WTC11 (cell line): ENCODE measurements at regions not wholly inside any gene's neighbourhood (a gene's known extent, or its start where the extent isn't known, plus 50 kb on each side); places are given as distances from the start of the nearest gene placed in this dataset.

Source experiments
- ATAC-seq: fragments of 200-7000 bp; cut with Tn5 transposase; 2 replicates; pipeline ENCODE4 v1.10.0; 2021; ENCODE audit warnings: mild to moderate bottlenecking, moderate library complexity
- CTCF ChIA-PET: fragments of 300-600 bp; sonication (Branson Sonifier 250); formaldehyde crosslinking; loops from one replicate; lab custom pipeline; 2021; ENCODE audit warnings: antibody characterized with exemption; lab: Charles Lee
- POLR2A ChIA-PET: fragments of 350-600 bp; sonication (Branson Sonifier 250); formaldehyde crosslinking; loops from one replicate; lab custom pipeline; 2021; ENCODE audit warnings: antibody characterized with exemption; lab: Charles Lee
- DNase-seq: peaks from one replicate; pipeline ENCODE4 v3.0.0; 2021; ENCODE audit warnings: low spot score
- H3K27ac Mint-ChIP-seq: 2 replicates; pipeline ENCODE4 v1.8.0; 2021; ENCODE audit warnings: mixed read lengths
- H3K27me3 Mint-ChIP-seq: 2 replicates; pipeline ENCODE4 v1.8.0; 2021; ENCODE audit warnings: low read depth, mild to moderate bottlenecking, moderate library complexity, mixed read lengths
- H3K36me3 Mint-ChIP-seq: 2 replicates; pipeline ENCODE4 v1.8.0; 2021; ENCODE audit warnings: mixed read lengths
- H3K4me1 Mint-ChIP-seq: 2 replicates; pipeline ENCODE4 v1.8.0; 2022; ENCODE audit warnings: mixed read lengths
- H3K4me3 Mint-ChIP-seq: 2 replicates; pipeline ENCODE4 v1.8.0; 2021; ENCODE audit warnings: mild to moderate bottlenecking, moderate library complexity, mixed read lengths
- H3K9me3 Mint-ChIP-seq: 2 replicates; pipeline ENCODE4 v1.8.0; 2021; ENCODE audit warnings: mixed read lengths
- CBFB ChIP-seq: sonication (generic); formaldehyde crosslinking; IDR thresholded peaks from 2 replicates; pipeline ENCODE4 v1.8.1; 2022; ENCODE audit warnings: mild to moderate bottlenecking, low read depth, missing genetic modification reagents
- ESRRA ChIP-seq: sonication (generic); formaldehyde crosslinking; IDR thresholded peaks from 2 replicates; pipeline ENCODE4 v1.8.1; 2022; ENCODE audit warnings: mild to moderate bottlenecking, missing genetic modification reagents, borderline replicate concordance
- FOXJ3 ChIP-seq: sonication (generic); formaldehyde crosslinking; IDR thresholded peaks from 2 replicates; pipeline ENCODE4 v1.9.0; 2021; ENCODE audit warnings: missing genetic modification reagents, mild to moderate bottlenecking, borderline replicate concordance
- JAZF1 ChIP-seq: fragments of 250-450 bp; sonication (Bioruptor Pico); IDR thresholded peaks from 2 replicates; pipeline ENCODE4 v1.9.0; 2021; ENCODE audit warnings: moderate library complexity, mild to moderate bottlenecking, inconsistent platforms
- KAT7 ChIP-seq: sonication (generic); formaldehyde crosslinking; IDR thresholded peaks from 2 replicates; pipeline ENCODE4 v1.8.1; 2023; ENCODE audit warnings: missing genetic modification reagents, mild to moderate bottlenecking, borderline replicate concordance
- NFYB ChIP-seq: sonication (generic); formaldehyde crosslinking; conservative IDR thresholded peaks from 2 replicates; pipeline ENCODE4 v1.8.0; 2022; ENCODE audit warnings: low read depth, missing genetic modification reagents
- OVOL2 ChIP-seq: fragments of 250-450 bp; sonication (Bioruptor Pico); IDR thresholded peaks from 2 replicates; pipeline ENCODE4 v1.9.0; 2021; ENCODE audit warnings: mild to moderate bottlenecking, borderline replicate concordance
- RELA ChIP-seq: sonication (generic); formaldehyde crosslinking; IDR thresholded peaks from 2 replicates; pipeline ENCODE4 v1.8.1; 2022; ENCODE audit warnings: missing genetic modification reagents, mild to moderate bottlenecking, borderline replicate concordance
- TEAD1 ChIP-seq: sonication (generic); formaldehyde crosslinking; IDR thresholded peaks from 2 replicates; pipeline ENCODE4 v1.8.0; 2022; ENCODE audit warnings: mild to moderate bottlenecking, missing genetic modification reagents
- TEAD4 ChIP-seq: sonication (generic); formaldehyde crosslinking; IDR thresholded peaks from 2 replicates; pipeline ENCODE4 v1.8.0; 2022; ENCODE audit warnings: mild to moderate bottlenecking, missing genetic modification reagents
- ZBTB21 ChIP-seq: sonication (generic); formaldehyde crosslinking; IDR thresholded peaks from 2 replicates; pipeline ENCODE4 v1.8.1; 2023; ENCODE audit warnings: mild to moderate bottlenecking, missing genetic modification reagents, borderline replicate concordance
- ZNF138 ChIP-seq: sonication (generic); formaldehyde crosslinking; conservative IDR thresholded peaks from 2 replicates; pipeline ENCODE4 v1.8.1; 2022; ENCODE audit warnings: mild to moderate bottlenecking, moderate library complexity, missing genetic modification reagents
- ZNF219 ChIP-seq: sonication (generic); formaldehyde crosslinking; IDR thresholded peaks from 2 replicates; pipeline ENCODE4 v1.8.0; 2023; ENCODE audit warnings: missing genetic modification reagents, mild to moderate bottlenecking, borderline replicate concordance
- TF ChIP-seq, protein P1 (sequence below): fragments of 250-450 bp; sonication (Bioruptor Pico); IDR thresholded peaks from 2 replicates; pipeline ENCODE4 v2.1.2; 2022; ENCODE audit warnings: mild to moderate bottlenecking, moderate library complexity
- TF ChIP-seq, protein P2 (sequence below): sonication (generic); formaldehyde crosslinking; conservative IDR thresholded peaks from 2 replicates; pipeline ENCODE4 v1.8.1; 2023; ENCODE audit warnings: mild to moderate bottlenecking, low read depth, missing genetic modification reagents, moderate library complexity
- TF ChIP-seq, protein P3 (sequence below): sonication (generic); formaldehyde crosslinking; IDR thresholded peaks from 2 replicates; pipeline ENCODE4 v1.8.1; 2023; ENCODE audit warnings: mild to moderate bottlenecking, moderate library complexity, missing genetic modification reagents
- TF ChIP-seq, protein P4 (sequence below): sonication (generic); formaldehyde crosslinking; IDR thresholded peaks from 2 replicates; pipeline ENCODE4 v1.8.1; 2023; ENCODE audit warnings: mild to moderate bottlenecking, missing genetic modification reagents
- TF ChIP-seq, protein P5 (sequence below): fragments of 200-600 bp; IDR thresholded peaks from 2 replicates; pipeline ENCODE4 v1.8.0; 2022; ENCODE audit warnings: antibody characterized with exemption
- TF ChIP-seq, protein P6 (sequence below): sonication (generic); formaldehyde crosslinking; IDR thresholded peaks from 2 replicates; pipeline ENCODE4 v1.8.0; 2023; ENCODE audit warnings: missing genetic modification reagents
- TF ChIP-seq, protein P7 (sequence below): fragments of 250-450 bp; sonication (Bioruptor Pico); IDR thresholded peaks from 2 replicates; pipeline ENCODE4 v1.9.0; 2021; ENCODE audit warnings: mild to moderate bottlenecking
- TF ChIP-seq, protein P8 (sequence below): fragments of 250-450 bp; sonication (Bioruptor Pico); IDR thresholded peaks from 2 replicates; pipeline ENCODE4 v1.8.0; 2021; ENCODE audit warnings: mild to moderate bottlenecking
- TF ChIP-seq, protein P9 (sequence below): sonication (generic); formaldehyde crosslinking; IDR thresholded peaks from 2 replicates; pipeline ENCODE4 v1.8.1; 2022; ENCODE audit warnings: low read depth, missing genetic modification reagents, borderline replicate concordance

DNA sequence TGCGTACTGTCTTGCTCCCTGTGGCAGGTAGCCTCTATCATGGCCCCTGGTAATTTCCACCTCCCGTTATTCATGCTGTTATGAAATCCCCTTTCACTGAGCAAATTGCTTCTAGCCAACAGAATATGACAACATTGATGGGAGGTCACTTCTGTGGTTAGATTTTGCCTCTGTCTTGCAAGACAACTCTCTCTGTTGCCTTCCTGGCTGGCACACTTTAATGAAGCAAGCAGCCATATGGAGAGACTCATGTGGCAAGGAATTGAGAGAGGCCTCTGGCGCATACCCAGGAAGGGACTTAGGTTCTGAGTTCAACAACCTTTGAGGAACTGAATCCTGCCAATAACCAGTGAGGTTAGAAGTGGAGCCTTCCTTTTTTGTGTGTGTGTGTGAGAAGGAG, 51.8 kb upstream of the GPRC5B start (continued):
- TF ChIP-seq JAZF1 (no peak), ZNF219 (CRISPR knock-in tag) (no peak), TEAD4 (CRISPR knock-in tag) (no peak), NFYB (CRISPR knock-in tag) (no peak), ZNF138 (CRISPR knock-in tag) (no peak), ZBTB21 (CRISPR knock-in tag) (no peak), OVOL2 (CRISPR knock-in tag) (no peak), TEAD1 (no peak), FOXJ3 (CRISPR knock-in tag) (no peak)
- TF ChIP-seq, protein P1, sequence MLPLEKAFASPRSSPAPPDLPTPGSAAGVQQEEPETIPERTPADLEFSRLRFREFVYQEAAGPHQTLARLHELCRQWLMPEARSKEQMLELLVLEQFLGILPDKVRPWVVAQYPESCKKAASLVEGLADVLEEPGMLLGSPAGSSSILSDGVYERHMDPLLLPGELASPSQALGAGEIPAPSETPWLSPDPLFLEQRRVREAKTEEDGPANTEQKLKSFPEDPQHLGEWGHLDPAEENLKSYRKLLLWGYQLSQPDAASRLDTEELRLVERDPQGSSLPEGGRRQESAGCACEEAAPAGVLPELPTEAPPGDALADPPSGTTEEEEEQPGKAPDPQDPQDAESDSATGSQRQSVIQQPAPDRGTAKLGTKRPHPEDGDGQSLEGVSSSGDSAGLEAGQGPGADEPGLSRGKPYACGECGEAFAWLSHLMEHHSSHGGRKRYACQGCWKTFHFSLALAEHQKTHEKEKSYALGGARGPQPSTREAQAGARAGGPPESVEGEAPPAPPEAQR (CRISPR knock-in tag), result no peak
- TF ChIP-seq, protein P2, sequence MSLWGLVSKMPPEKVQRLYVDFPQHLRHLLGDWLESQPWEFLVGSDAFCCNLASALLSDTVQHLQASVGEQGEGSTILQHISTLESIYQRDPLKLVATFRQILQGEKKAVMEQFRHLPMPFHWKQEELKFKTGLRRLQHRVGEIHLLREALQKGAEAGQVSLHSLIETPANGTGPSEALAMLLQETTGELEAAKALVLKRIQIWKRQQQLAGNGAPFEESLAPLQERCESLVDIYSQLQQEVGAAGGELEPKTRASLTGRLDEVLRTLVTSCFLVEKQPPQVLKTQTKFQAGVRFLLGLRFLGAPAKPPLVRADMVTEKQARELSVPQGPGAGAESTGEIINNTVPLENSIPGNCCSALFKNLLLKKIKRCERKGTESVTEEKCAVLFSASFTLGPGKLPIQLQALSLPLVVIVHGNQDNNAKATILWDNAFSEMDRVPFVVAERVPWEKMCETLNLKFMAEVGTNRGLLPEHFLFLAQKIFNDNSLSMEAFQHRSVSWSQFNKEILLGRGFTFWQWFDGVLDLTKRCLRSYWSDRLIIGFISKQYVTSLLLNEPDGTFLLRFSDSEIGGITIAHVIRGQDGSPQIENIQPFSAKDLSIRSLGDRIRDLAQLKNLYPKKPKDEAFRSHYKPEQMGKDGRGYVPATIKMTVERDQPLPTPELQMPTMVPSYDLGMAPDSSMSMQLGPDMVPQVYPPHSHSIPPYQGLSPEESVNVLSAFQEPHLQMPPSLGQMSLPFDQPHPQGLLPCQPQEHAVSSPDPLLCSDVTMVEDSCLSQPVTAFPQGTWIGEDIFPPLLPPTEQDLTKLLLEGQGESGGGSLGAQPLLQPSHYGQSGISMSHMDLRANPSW (CRISPR knock-in tag), result no peak

DNA sequence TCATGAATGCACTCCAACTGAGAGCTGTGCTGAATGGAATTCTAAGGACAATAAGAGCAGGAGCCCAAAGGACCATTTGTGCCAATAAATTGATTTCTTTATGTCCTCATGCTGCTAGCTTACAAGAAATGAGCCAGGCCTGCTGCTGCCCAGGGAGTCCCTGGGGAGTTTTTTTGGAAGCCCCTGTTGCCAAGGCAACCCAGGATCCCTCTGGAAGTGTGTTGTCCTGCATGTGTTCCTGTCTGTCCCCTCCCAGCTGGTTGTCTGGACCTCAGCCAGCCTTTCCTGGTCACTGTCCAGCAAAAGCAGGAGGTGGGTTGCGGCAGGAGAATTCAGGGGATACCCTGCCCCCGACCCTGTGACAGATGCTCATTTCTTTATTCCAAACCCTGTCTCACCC, 51.0 kb upstream of the GPRC5B start:
- no peaks in the 10 kb centered on the region; the same call in 1 of the 2 replicates for H3K27me3 Mint-ChIP-seq
- CTCF ChIA-PET, result interaction anchor here (1.2 to 1.6 kb wide), 2 partner anchors 28 to 45 kb away, joined by 3 to 8 read pairs; no protein-coding TSS in a partner anchor
- peaks cover 10% of the 10 kb centered on the region for H3K9me3 Mint-ChIP-seq
- POLR2A ChIA-PET, result no interaction called here
- no peaks in the 10 kb centered on the region for H3K36me3 Mint-ChIP-seq
- H3K4me1 Mint-ChIP-seq, result peaks cover 3% of the 10 kb centered on the region; the same call in 1 of the 2 replicates
- H3K4me3 Mint-ChIP-seq, result no peak overlapping the region
- ATAC-seq (no peak), DNase-seq (no peak)
- H3K27ac Mint-ChIP-seq, result no peak overlapping the region
- TF ChIP-seq, protein P3, sequence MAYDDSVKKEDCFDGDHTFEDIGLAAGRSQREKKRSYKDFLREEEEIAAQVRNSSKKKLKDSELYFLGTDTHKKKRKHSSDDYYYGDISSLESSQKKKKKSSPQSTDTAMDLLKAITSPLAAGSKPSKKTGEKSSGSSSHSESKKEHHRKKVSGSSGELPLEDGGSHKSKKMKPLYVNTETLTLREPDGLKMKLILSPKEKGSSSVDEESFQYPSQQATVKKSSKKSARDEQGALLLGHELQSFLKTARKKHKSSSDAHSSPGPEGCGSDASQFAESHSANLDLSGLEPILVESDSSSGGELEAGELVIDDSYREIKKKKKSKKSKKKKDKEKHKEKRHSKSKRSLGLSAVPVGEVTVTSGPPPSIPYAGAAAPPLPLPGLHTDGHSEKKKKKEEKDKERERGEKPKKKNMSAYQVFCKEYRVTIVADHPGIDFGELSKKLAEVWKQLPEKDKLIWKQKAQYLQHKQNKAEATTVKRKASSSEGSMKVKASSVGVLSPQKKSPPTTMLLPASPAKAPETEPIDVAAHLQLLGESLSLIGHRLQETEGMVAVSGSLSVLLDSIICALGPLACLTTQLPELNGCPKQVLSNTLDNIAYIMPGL (CRISPR knock-in tag), result no peak
- TF ChIP-seq ESRRA (CRISPR knock-in tag) (no peak), RELA (CRISPR knock-in tag) (no peak), CBFB (CRISPR knock-in tag) (no peak), KAT7 (no peak), ZNF138 (CRISPR knock-in tag) (no peak)
- TF ChIP-seq, protein P4, sequence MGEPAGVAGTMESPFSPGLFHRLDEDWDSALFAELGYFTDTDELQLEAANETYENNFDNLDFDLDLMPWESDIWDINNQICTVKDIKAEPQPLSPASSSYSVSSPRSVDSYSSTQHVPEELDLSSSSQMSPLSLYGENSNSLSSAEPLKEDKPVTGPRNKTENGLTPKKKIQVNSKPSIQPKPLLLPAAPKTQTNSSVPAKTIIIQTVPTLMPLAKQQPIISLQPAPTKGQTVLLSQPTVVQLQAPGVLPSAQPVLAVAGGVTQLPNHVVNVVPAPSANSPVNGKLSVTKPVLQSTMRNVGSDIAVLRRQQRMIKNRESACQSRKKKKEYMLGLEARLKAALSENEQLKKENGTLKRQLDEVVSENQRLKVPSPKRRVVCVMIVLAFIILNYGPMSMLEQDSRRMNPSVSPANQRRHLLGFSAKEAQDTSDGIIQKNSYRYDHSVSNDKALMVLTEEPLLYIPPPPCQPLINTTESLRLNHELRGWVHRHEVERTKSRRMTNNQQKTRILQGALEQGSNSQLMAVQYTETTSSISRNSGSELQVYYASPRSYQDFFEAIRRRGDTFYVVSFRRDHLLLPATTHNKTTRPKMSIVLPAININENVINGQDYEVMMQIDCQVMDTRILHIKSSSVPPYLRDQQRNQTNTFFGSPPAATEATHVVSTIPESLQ, result no peak
- TF ChIP-seq, protein P5, sequence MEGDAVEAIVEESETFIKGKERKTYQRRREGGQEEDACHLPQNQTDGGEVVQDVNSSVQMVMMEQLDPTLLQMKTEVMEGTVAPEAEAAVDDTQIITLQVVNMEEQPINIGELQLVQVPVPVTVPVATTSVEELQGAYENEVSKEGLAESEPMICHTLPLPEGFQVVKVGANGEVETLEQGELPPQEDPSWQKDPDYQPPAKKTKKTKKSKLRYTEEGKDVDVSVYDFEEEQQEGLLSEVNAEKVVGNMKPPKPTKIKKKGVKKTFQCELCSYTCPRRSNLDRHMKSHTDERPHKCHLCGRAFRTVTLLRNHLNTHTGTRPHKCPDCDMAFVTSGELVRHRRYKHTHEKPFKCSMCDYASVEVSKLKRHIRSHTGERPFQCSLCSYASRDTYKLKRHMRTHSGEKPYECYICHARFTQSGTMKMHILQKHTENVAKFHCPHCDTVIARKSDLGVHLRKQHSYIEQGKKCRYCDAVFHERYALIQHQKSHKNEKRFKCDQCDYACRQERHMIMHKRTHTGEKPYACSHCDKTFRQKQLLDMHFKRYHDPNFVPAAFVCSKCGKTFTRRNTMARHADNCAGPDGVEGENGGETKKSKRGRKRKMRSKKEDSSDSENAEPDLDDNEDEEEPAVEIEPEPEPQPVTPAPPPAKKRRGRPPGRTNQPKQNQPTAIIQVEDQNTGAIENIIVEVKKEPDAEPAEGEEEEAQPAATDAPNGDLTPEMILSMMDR, result no peak
- TF ChIP-seq, protein P6, sequence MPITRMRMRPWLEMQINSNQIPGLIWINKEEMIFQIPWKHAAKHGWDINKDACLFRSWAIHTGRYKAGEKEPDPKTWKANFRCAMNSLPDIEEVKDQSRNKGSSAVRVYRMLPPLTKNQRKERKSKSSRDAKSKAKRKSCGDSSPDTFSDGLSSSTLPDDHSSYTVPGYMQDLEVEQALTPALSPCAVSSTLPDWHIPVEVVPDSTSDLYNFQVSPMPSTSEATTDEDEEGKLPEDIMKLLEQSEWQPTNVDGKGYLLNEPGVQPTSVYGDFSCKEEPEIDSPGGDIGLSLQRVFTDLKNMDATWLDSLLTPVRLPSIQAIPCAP (CRISPR knock-in tag), result no peak
- TF ChIP-seq, protein P7, sequence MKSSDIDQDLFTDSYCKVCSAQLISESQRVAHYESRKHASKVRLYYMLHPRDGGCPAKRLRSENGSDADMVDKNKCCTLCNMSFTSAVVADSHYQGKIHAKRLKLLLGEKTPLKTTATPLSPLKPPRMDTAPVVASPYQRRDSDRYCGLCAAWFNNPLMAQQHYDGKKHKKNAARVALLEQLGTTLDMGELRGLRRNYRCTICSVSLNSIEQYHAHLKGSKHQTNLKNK (CRISPR knock-in tag), result no peak
- TF ChIP-seq, protein P8, sequence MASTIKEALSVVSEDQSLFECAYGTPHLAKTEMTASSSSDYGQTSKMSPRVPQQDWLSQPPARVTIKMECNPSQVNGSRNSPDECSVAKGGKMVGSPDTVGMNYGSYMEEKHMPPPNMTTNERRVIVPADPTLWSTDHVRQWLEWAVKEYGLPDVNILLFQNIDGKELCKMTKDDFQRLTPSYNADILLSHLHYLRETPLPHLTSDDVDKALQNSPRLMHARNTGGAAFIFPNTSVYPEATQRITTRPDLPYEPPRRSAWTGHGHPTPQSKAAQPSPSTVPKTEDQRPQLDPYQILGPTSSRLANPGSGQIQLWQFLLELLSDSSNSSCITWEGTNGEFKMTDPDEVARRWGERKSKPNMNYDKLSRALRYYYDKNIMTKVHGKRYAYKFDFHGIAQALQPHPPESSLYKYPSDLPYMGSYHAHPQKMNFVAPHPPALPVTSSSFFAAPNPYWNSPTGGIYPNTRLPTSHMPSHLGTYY (CRISPR knock-in tag), result no peak
- TF ChIP-seq, protein P9, sequence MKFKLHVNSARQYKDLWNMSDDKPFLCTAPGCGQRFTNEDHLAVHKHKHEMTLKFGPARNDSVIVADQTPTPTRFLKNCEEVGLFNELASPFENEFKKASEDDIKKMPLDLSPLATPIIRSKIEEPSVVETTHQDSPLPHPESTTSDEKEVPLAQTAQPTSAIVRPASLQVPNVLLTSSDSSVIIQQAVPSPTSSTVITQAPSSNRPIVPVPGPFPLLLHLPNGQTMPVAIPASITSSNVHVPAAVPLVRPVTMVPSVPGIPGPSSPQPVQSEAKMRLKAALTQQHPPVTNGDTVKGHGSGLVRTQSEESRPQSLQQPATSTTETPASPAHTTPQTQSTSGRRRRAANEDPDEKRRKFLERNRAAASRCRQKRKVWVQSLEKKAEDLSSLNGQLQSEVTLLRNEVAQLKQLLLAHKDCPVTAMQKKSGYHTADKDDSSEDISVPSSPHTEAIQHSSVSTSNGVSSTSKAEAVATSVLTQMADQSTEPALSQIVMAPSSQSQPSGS (CRISPR knock-in tag), result no peak
